ENCODE measurements at regions not wholly inside any gene's neighbourhood (a gene's known extent, or its start where the extent isn't known, plus 50 kb on each side); places are given as distances from the start of the nearest gene placed in this dataset.

DNA sequence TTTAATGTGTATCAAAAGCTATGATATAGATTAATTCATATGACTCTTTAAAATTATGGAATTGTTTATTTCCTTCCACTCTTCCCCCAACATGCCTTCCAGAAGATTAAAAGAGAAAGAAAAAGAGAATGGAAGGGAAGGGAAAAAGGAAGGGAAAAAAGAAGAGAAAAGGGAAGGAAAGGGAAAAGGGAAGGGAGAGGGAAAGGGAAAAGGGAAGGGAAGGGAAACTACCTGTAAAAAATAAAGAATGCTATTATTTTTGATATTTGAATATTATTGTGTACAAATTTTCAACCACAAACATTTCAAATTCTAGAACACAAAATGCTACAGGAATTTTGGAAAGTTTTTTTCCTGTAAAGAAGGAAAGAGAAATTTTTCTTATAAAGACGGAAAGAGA, 281.7 kb downstream of the SLCO4C1 start:
- TF ChIP-seq, protein P1, sequence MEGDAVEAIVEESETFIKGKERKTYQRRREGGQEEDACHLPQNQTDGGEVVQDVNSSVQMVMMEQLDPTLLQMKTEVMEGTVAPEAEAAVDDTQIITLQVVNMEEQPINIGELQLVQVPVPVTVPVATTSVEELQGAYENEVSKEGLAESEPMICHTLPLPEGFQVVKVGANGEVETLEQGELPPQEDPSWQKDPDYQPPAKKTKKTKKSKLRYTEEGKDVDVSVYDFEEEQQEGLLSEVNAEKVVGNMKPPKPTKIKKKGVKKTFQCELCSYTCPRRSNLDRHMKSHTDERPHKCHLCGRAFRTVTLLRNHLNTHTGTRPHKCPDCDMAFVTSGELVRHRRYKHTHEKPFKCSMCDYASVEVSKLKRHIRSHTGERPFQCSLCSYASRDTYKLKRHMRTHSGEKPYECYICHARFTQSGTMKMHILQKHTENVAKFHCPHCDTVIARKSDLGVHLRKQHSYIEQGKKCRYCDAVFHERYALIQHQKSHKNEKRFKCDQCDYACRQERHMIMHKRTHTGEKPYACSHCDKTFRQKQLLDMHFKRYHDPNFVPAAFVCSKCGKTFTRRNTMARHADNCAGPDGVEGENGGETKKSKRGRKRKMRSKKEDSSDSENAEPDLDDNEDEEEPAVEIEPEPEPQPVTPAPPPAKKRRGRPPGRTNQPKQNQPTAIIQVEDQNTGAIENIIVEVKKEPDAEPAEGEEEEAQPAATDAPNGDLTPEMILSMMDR (IDR thresholded peaks at IDR 0.05; ENCODE audit: low read depth, low read length): no peak
- TF ChIP-seq MYC (IDR thresholded peaks at IDR 0.05; ENCODE audit: low read depth, low read length): no peak
